ENCODE measurements at regions not wholly inside any gene's neighbourhood (a gene's known extent, or its start where the extent isn't known, plus 50 kb on each side); places are given as distances from the start of the nearest gene placed in this dataset.

- TF ChIP-seq RFX5 (IDR thresholded peaks at IDR 0.05; ENCODE audit: low read depth, low read length), result no peak
- TF ChIP-seq CTCF (conservative IDR thresholded peaks at IDR 0.05; ENCODE audit: low read depth, low read length), result no peak
- TF ChIP-seq POLR2A (IDR thresholded peaks at IDR 0.05; ENCODE audit: low read depth, low read length), result no peak
- no peak for TF ChIP-seq RAD21 (IDR thresholded peaks at IDR 0.05; ENCODE audit: low read length)
- TF ChIP-seq MXI1 (IDR thresholded peaks at IDR 0.05; ENCODE audit: borderline replicate concordance, low read depth, low read length), result no peak
- TF ChIP-seq BHLHE40 (IDR thresholded peaks at IDR 0.05; ENCODE audit: low read depth, low read length), result no peak
- TF ChIP-seq ELK1 (IDR thresholded peaks at IDR 0.05; ENCODE audit: borderline replicate concordance, low read depth, low read length), result no peak
- no peak for TF ChIP-seq USF2 (IDR thresholded peaks at IDR 0.05; ENCODE audit: low read depth, low read length)
- no peak for TF ChIP-seq SMC3 (IDR thresholded peaks at IDR 0.05; ENCODE audit: low read depth, low read length)
- no peak for TF ChIP-seq NFE2L2 (IDR thresholded peaks at IDR 0.05; ENCODE audit: low read depth, low read length)
- no peak for TF ChIP-seq CHD1 (IDR thresholded peaks at IDR 0.05; ENCODE audit: low read depth, low read length)
- no peak for TF ChIP-seq RCOR1 (IDR thresholded peaks at IDR 0.05; ENCODE audit: insufficient replicate concordance, low read length)
- no peak for TF ChIP-seq CEBPB (IDR thresholded peaks at IDR 0.05; ENCODE audit: low read depth, low read length)
- TF ChIP-seq FOS (IDR thresholded peaks at IDR 0.05; ENCODE audit: low read depth, low read length), result no peak
Measured at GRCh38 chr22:48808038-48808960, 1019.4 kb downstream of the BRD1 start.

Data from IMR-90 (cell line).